CD14-positive monocyte (primary cell): ENCODE measurements at regions not wholly inside any gene's neighbourhood (a gene's known extent, or its start where the extent isn't known, plus 50 kb on each side); places are given as distances from the start of the nearest gene placed in this dataset.
A peak's percentile ranks its signal among the peaks of the same experiment; 100 is the strongest.

ENCODE experiments used
- DNase-seq, 3 donors: peaks; one replicate each; pipeline ENCODE4 v3.0.0-alpha.2; 2011 to 2022
- H2AFZ ChIP-seq: 2 replicates; pipeline ENCODE4 v1.6.0; 2012; ENCODE audit warnings: mild to moderate bottlenecking, low read depth, low read length, inconsistent platforms; ENCODE audit not compliant: insufficient read depth, poor library complexity, severe bottlenecking
- H3K27ac ChIP-seq, 2 donors: 1 replicate in 1 of 2; 2 replicates in 1 of 2; pipeline ENCODE4 v1.5.1; 2012 to 2013; ENCODE audit warnings: low read length in 2 of 2, control low read depth in 1 of 2, inconsistent platforms in 1 of 2, low read depth in 1 of 2, mild to moderate bottlenecking in 1 of 2
- H3K27me3 ChIP-seq, 2 donors: one replicate each; pipeline versions ENCODE4 v1.6.0 to v1.6.1; 2011 to 2013; ENCODE audit warnings: low read length in 2 of 2; ENCODE audit not compliant: control insufficient read depth in 2 of 2, insufficient read depth in 2 of 2
- H3K36me3 ChIP-seq, 2 donors: replicated peaks in 1 of 2; 1 replicate in 1 of 2; 2 replicates in 1 of 2; pipeline versions ENCODE4 v1.5.1 to v1.6.1; 2012 to 2013; ENCODE audit warnings: low read length in 2 of 2, control low read depth in 1 of 2, inconsistent platforms in 1 of 2, mild to moderate bottlenecking in 1 of 2; ENCODE audit not compliant: insufficient read depth in 2 of 2, control insufficient read depth in 1 of 2
- H3K4me1 ChIP-seq, 2 donors: 1 replicate in 1 of 2; 2 replicates in 1 of 2; pipeline versions ENCODE4 v1.5.1 to v1.6.1; 2012 to 2013; ENCODE audit warnings: low read length in 2 of 2, control low read depth in 1 of 2, inconsistent platforms in 1 of 2, mild to moderate bottlenecking in 1 of 2, moderate library complexity in 1 of 2; ENCODE audit not compliant: insufficient read depth in 2 of 2, control insufficient read depth in 1 of 2
- H3K4me2 ChIP-seq: replicated peaks from 2 replicates; pipeline ENCODE3; 2012; ENCODE audit warnings: low read length, moderate library complexity, mild to moderate bottlenecking; ENCODE audit not compliant: poor library complexity, severe bottlenecking; ENCODE audit errors: extremely low read depth
- H3K4me3 ChIP-seq, 3 experiments: fragments of 200-600 bp in 1 of 3; sonication (generic) in 1 of 3; replicated peaks in 1 of 3; 1 replicate in 2 of 3; 2 replicates in 1 of 3; pipeline ENCODE4 v1.5.1; 2011 to 2013; ENCODE audit warnings: low read length in 3 of 3, mild to moderate bottlenecking in 3 of 3, control low read depth in 2 of 3, low read depth in 2 of 3, inconsistent platforms in 1 of 3, moderate library complexity in 1 of 3
- H3K79me2 ChIP-seq: 2 replicates; pipeline ENCODE4 v1.6.0; 2012; ENCODE audit warnings: mild to moderate bottlenecking, control low read depth, inconsistent platforms, low read length, moderate library complexity; ENCODE audit not compliant: insufficient read depth
- H3K9ac ChIP-seq: 2 replicates; pipeline ENCODE4 v1.6.0; 2017; ENCODE audit warnings: low read length, mild to moderate bottlenecking; ENCODE audit not compliant: insufficient read depth, poor library complexity, severe bottlenecking
- H3K9me3 ChIP-seq, 2 donors: replicated peaks in 1 of 2; 1 replicate in 1 of 2; 2 replicates in 1 of 2; pipeline versions ENCODE4 v1.5.1 to v1.6.1; 2012 to 2013; ENCODE audit warnings: low read length in 2 of 2, control low read depth in 1 of 2; ENCODE audit not compliant: control insufficient read depth in 1 of 2, insufficient read depth in 1 of 2
- H4K20me1 ChIP-seq: 2 replicates; pipeline ENCODE4 v1.6.0; 2012; ENCODE audit warnings: mild to moderate bottlenecking, low read length, control low read depth, moderate library complexity; ENCODE audit not compliant: insufficient read depth
- H3K27ac Mint-ChIP-seq, 7 donors: one replicate each; pipeline ENCODE4 v1.8.0; 2020; ENCODE audit warnings: mild to moderate bottlenecking in 7 of 7, mixed read lengths in 7 of 7, moderate library complexity in 6 of 7, inconsistent platforms in 2 of 7
- H3K27me3 Mint-ChIP-seq, 3 donors: one replicate each; pipeline ENCODE4 v1.8.0; 2021 to 2022; ENCODE audit warnings: low read depth in 3 of 3, mild to moderate bottlenecking in 3 of 3, mixed read lengths in 3 of 3, moderate library complexity in 3 of 3, inconsistent platforms in 1 of 3
- H3K36me3 Mint-ChIP-seq, 2 donors: one replicate each; pipeline ENCODE4 v1.8.0; 2020; ENCODE audit warnings: mixed read lengths in 2 of 2, inconsistent platforms in 1 of 2, mild to moderate bottlenecking in 1 of 2
- H3K4me1 Mint-ChIP-seq: one replicate; pipeline ENCODE4 v1.8.0; 2020; ENCODE audit warnings: mild to moderate bottlenecking, mixed read lengths
- H3K4me3 Mint-ChIP-seq, 2 donors: one replicate each; pipeline ENCODE4 v1.8.0; 2020; ENCODE audit warnings: mild to moderate bottlenecking in 2 of 2, mixed read lengths in 2 of 2, moderate library complexity in 1 of 2
- H3K9me3 Mint-ChIP-seq, 7 donors: one replicate each; pipeline ENCODE4 v1.8.0; 2020 to 2022; ENCODE audit warnings: mixed read lengths in 7 of 7, mild to moderate bottlenecking in 6 of 7, moderate library complexity in 6 of 7, inconsistent platforms in 2 of 7
- WGBS: methylation state at CpG from one replicate; pipeline ENCODE4 v1.1.5; 2013; ENCODE audit warnings: missing lambda C conversion rate; ENCODE audit not compliant: insufficient coverage; 5-methylcytosine and 5-hydroxymethylcytosine counted together
- intact Hi-C, 2 donors: fragments of 100-400 bp; cut with micrococcal nuclease; formaldehyde crosslinking; loops; one replicate each; pipeline versions ENCODE4 v1.15.0 to v1.15.1; 2023
- TF ChIP-seq, protein P1 (sequence below): fragments of 200-600 bp; IDR thresholded peaks from one replicate; pipeline ENCODE4 v1.8.0; 2022; ENCODE audit warnings: antibody characterized with exemption, mild to moderate bottlenecking

DNA sequence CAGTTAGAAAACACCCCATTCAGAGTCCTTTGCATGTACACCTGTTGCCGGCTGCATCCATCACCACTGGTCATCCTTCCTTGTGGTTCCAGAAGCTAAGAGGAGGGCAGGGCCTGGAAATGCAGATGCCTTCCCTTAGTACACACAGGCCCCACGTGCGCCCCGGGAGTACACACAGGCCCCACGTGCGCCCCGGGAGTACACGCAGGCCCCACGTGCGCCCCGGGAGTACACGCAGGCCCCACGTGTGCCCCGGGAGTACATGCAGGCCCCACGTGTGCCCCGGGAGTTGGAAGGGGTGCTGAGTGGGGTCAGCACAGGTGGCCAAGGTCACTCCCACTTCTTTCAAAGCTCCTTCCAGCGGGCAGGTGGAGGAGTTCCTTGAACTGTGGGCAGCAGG, 1141.9 kb downstream of the BRD1 start:
- H3K9ac ChIP-seq: no peak overlapping the region
- H3K27ac Mint-ChIP-seq: no peak overlapping the region
- H3K27ac ChIP-seq: no peak overlapping the region
- intact Hi-C loops: no loop called here
- H3K4me3 Mint-ChIP-seq: no peak overlapping the region
- WGBS: 97% methylated on average over 16 of the region's 17 CpGs
- H3K36me3 ChIP-seq: no peaks in the 10 kb centered on the region
- H3K27me3 Mint-ChIP-seq: peaks cover 0 to 8% (median 3%) of the 10 kb centered on the region in 3 donors
- peaks cover 0 to 19% of the 10 kb centered on the region in 2 donors for H3K9me3 ChIP-seq
- no peak overlapping the region for H2AFZ ChIP-seq
- no peaks in the 10 kb centered on the region for H4K20me1 ChIP-seq
- no peaks in the 10 kb centered on the region for H3K79me2 ChIP-seq
- H3K9me3 Mint-ChIP-seq: peaks cover 6 to 26% (median 12%) of the 10 kb centered on the region in 7 donors
- H3K4me3 ChIP-seq: no peak overlapping the region
- TF ChIP-seq, protein P1, sequence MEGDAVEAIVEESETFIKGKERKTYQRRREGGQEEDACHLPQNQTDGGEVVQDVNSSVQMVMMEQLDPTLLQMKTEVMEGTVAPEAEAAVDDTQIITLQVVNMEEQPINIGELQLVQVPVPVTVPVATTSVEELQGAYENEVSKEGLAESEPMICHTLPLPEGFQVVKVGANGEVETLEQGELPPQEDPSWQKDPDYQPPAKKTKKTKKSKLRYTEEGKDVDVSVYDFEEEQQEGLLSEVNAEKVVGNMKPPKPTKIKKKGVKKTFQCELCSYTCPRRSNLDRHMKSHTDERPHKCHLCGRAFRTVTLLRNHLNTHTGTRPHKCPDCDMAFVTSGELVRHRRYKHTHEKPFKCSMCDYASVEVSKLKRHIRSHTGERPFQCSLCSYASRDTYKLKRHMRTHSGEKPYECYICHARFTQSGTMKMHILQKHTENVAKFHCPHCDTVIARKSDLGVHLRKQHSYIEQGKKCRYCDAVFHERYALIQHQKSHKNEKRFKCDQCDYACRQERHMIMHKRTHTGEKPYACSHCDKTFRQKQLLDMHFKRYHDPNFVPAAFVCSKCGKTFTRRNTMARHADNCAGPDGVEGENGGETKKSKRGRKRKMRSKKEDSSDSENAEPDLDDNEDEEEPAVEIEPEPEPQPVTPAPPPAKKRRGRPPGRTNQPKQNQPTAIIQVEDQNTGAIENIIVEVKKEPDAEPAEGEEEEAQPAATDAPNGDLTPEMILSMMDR: no peak
- no peaks in the 10 kb centered on the region for H3K27me3 ChIP-seq
- no peak for DNase-seq
- H3K4me1 ChIP-seq: no peaks in the 10 kb centered on the region
- H3K36me3 Mint-ChIP-seq: no peaks in the 10 kb centered on the region
- no peaks in the 10 kb centered on the region for H3K4me1 Mint-ChIP-seq
- no peak overlapping the region for H3K4me2 ChIP-seq

DNA sequence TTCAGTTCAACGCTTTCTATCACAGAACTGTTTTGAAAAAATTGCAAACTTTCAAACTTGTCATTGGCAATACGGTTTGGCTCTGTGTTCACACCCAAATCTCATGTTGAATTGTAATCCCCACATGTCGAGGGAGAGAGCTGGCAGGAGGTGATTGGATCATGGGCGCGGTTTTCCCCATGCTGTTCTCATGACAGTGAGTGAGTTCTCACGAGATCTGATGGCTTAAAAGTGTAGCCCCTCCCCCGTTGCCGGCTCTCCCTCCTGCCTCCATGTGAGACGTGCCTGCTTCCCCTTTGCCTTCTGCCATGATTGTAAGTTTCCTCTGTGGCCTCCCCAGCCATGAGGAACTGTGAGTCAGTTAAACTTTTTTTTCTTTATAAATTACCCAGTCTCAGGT, 1144.0 kb downstream of the BRD1 start:
- 89% methylated on average over 5 of the region's 9 CpGs for WGBS
- intact Hi-C loops: no loop called here
- H4K20me1 ChIP-seq: no peaks in the 10 kb centered on the region

More for the DNA sequence above, 1144.0 kb downstream of the BRD1 start:
- H3K4me2 ChIP-seq: no peak overlapping the region
- H3K4me1 Mint-ChIP-seq: no peaks in the 10 kb centered on the region
- no peak overlapping the region for H2AFZ ChIP-seq
- peaks cover 0 to 8% (median 0%) of the 10 kb centered on the region in 3 donors for H3K27me3 Mint-ChIP-seq
- H3K36me3 ChIP-seq: no peaks in the 10 kb centered on the region
- H3K9ac ChIP-seq: no peak overlapping the region
- H3K4me3 ChIP-seq: no peak overlapping the region
- H3K79me2 ChIP-seq: no peaks in the 10 kb centered on the region
- peaks cover 6 to 26% (median 12%) of the 10 kb centered on the region in 7 donors for H3K9me3 Mint-ChIP-seq
- TF ChIP-seq, protein P1: no peak
- no peak overlapping the region for H3K4me3 Mint-ChIP-seq
- peak overlapping the region in 1 of 7 donors; percentile 28 for H3K27ac Mint-ChIP-seq
- H3K27me3 ChIP-seq: no peaks in the 10 kb centered on the region
- H3K27ac ChIP-seq: no peak overlapping the region
- H3K4me1 ChIP-seq: no peaks in the 10 kb centered on the region
- H3K36me3 Mint-ChIP-seq: no peaks in the 10 kb centered on the region
- peaks cover 0 to 19% of the 10 kb centered on the region in 2 donors for H3K9me3 ChIP-seq
- no peak for DNase-seq
